ENCODE measurements at regions not wholly inside any gene's neighbourhood (a gene's known extent, or its start where the extent isn't known, plus 50 kb on each side); places are given as distances from the start of the nearest gene placed in this dataset.

GRCh38 chr12:107431942-107432341, 253.7 kb upstream of the PWP1 start:
- H3K4me3 ChIP-seq, result no peak overlapping the region
- H3K27ac ChIP-seq, result no peak overlapping the region
- 40 to 100% methylated on average over 1 of the region's 1 CpG for WGBS, 2 donors
- no peaks in the 10 kb centered on the region for H3K9me3 ChIP-seq
- TF ChIP-seq CTCF (IDR thresholded peaks at IDR 0.05) (no peak), POLR2A (IDR thresholded peaks at IDR 0.05) (no peak)
- H3K36me3 ChIP-seq, result peaks cover 0 to 7% (median 0%) of the 10 kb centered on the region in 3 donors
- no peaks in the 10 kb centered on the region for H3K27me3 ChIP-seq
- intact Hi-C loops (cut with DNase I), result no loop called here
- DNase-seq, result no peak
- H3K4me1 ChIP-seq, result peaks cover 6 to 32% (median 12%) of the 10 kb centered on the region in 3 donors

GRCh38 chr12:107435072-107435471, 250.5 kb upstream of the PWP1 start:
- H3K9me3 ChIP-seq, result no peaks in the 10 kb centered on the region
- peaks cover 0 to 10% (median 0%) of the 10 kb centered on the region in 3 donors for H3K4me1 ChIP-seq
- 82 to 100% methylated on average over 3 of the region's 3 CpGs for WGBS, 2 donors
- TF ChIP-seq CTCF (IDR thresholded peaks at IDR 0.05) (no peak), POLR2A (IDR thresholded peaks at IDR 0.05) (no peak)
- no peaks in the 10 kb centered on the region for H3K27me3 ChIP-seq
- intact Hi-C loops (cut with DNase I), result no loop called here
- no peak for DNase-seq
- no peak overlapping the region for H3K27ac ChIP-seq
- H3K36me3 ChIP-seq, result peaks cover 0 to 7% (median 0%) of the 10 kb centered on the region in 3 donors
- no peak overlapping the region for H3K4me3 ChIP-seq

GRCh38 chr12:107435520-107435919, 250.1 kb upstream of the PWP1 start:
- peaks cover 0 to 10% (median 0%) of the 10 kb centered on the region in 3 donors for H3K4me1 ChIP-seq
- WGBS, 2 donors, result 71 to 72% methylated on average over 2 of the region's 2 CpGs
- H3K27me3 ChIP-seq, result no peaks in the 10 kb centered on the region
- peaks cover 0 to 7% (median 0%) of the 10 kb centered on the region in 3 donors for H3K36me3 ChIP-seq
- no peaks in the 10 kb centered on the region for H3K9me3 ChIP-seq
- H3K4me3 ChIP-seq, result no peak overlapping the region
- intact Hi-C loops (cut with DNase I), result no loop called here
- no peak for DNase-seq
- H3K27ac ChIP-seq, result no peak overlapping the region
- no peak for TF ChIP-seq POLR2A (IDR thresholded peaks at IDR 0.05)
- TF ChIP-seq CTCF (IDR thresholded peaks at IDR 0.05), result no peak

- H3K27me3 ChIP-seq, result no peaks in the 10 kb centered on the region
- no peak overlapping the region for H3K27ac ChIP-seq
- peaks cover 0 to 7% (median 0%) of the 10 kb centered on the region in 3 donors for H3K36me3 ChIP-seq
- WGBS, 2 donors, result 40 to 46% methylated on average over 5 of the region's 5 CpGs
- no peak for TF ChIP-seq POLR2A (IDR thresholded peaks at IDR 0.05)
- TF ChIP-seq CTCF (IDR thresholded peaks at IDR 0.05), result no peak
- no peak overlapping the region for H3K4me3 ChIP-seq
- H3K9me3 ChIP-seq, result no peaks in the 10 kb centered on the region
- H3K4me1 ChIP-seq, result peaks cover 0 to 10% (median 0%) of the 10 kb centered on the region in 3 donors
- intact Hi-C loops (cut with DNase I), result no loop called here
- no peak for DNase-seq
Measured at GRCh38 chr12:107436376-107436775, 249.2 kb upstream of the PWP1 start.

GRCh38 chr12:107436836-107437235, 248.8 kb upstream of the PWP1 start:
- TF ChIP-seq POLR2A (IDR thresholded peaks at IDR 0.05), result no peak
- TF ChIP-seq CTCF (IDR thresholded peaks at IDR 0.05), result no peak
- DNase-seq, result no peak
- WGBS, 2 donors, result 76 to 77% methylated on average over 4 of the region's 4 CpGs
- intact Hi-C loops (cut with DNase I), result no loop called here
- Histone ChIP-seq H3K9me3 (no peaks in the 10 kb centered on the region), H3K4me1 (peaks cover 0 to 10% (median 0%) of the 10 kb centered on the region in 3 donors), H3K36me3 (peaks cover 0 to 7% (median 0%) of the 10 kb centered on the region in 3 donors), H3K27me3 (no peaks in the 10 kb centered on the region), H3K4me3 (no peak overlapping the region), H3K27ac (no peak overlapping the region)

Measured in esophagus squamous epithelium (tissue), 5 donors.